GM12801 (cell line): ENCODE measurements at regions not wholly inside any gene's neighbourhood (a gene's known extent, or its start where the extent isn't known, plus 50 kb on each side); places are given as distances from the start of the nearest gene placed in this dataset.

Source experiments
- CTCF ChIP-seq: IDR thresholded peaks from one replicate; pipeline ENCODE4 v1.5.1; 2011; ENCODE audit warnings: control low read depth; ENCODE audit not compliant: insufficient read length; ENCODE audit errors: extremely low read depth

- TF ChIP-seq CTCF: no peak
Observed at GRCh38 chr22:22042009-22042408, 59.4 kb upstream of the TOP3B start.

- no peak for TF ChIP-seq CTCF
Observed at GRCh38 chr22:22040908-22041307, 58.3 kb upstream of the TOP3B start.

DNA sequence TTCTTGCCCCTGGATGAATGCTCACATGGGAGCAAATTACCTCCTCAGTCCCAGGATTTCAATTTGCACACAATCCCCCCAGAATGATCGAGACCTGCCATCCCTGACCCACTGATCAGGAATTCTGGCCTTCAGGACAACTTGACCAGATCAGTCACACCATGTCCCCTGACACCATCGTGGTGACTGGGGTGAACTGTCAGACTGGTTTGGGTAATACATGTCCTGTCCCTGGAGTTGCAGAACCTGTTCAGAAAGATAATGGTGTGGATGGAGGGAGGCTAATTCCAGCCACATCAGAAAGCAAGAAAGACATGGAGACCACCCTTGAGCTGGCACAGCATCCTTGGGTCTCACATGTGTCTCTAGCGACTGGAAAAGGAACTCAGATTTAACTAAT, 57.9 kb upstream of the TOP3B start:
- no peak for TF ChIP-seq CTCF

DNA sequence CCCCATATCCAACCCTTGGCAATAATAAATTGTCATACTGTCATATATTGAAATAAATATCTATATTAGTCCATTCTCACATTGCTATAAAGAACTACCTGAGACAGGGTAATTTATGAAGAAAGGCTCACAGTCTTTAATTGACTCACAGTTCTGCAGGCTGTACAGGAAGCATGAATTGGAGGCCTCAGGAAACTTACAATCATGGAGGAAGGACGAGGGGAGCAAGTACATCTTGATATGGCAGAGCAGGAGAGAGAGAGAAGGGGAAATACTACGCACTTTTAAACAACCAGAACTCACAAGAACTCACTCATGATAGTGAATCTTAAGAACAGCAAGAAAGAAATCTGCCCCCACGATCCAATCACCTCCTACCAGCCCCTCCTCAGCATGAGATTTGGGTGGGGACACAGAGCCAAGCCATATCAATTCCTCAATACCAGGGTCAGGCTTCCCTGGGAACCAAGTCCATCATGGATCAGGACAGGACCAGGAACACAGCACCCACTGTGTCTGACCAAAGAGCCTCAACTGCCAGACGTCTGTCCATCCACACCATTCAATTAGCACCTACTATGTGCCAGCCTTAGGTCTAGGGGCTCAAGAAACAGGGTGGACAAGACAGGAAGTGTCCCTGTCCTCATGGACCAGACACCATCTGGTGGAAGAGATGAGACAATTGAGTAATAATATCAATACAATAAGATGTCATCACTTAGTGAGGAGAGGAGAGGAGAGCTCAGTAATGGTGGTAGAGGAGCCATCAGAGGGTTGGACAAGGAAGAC, 56.9 kb upstream of the TOP3B start:
- TF ChIP-seq CTCF: no peak

DNA sequence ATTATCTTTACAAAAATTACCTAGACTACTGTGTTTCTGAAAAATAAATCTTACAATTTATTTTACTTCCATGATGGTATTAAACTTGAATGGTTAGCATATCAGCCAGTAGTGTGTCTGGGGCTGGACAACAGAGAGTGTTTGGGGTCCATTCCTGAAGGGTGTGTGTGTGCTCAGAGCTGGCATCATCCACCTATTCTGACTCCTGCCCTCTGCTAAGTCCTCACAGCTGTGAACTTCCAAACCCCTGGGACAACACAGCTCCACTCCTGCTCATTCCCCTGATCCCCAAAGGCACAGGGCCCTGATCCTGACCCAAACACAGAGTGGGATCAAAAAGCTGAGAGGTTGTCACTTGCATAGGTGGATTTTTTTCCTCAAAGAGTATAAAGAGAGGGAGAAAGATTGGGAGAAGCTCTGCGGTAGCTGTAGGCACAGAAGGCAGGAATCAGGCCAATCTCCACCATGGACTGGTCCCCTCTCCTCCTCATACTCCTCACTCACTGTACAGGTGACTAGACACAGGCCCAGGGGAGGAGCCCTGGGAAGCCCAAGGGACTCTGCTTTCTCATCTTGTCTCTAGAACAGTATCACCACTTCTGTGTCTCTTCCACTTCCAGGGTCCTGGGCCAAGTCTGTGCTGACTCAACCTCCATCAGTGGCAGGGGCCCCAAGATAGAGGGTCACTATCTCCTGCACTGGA, 55.7 kb upstream of the TOP3B start:
- no peak for TF ChIP-seq CTCF

GRCh38 chr22:22037740-22038139, 55.2 kb upstream of the TOP3B start:
- TF ChIP-seq CTCF: no peak

DNA sequence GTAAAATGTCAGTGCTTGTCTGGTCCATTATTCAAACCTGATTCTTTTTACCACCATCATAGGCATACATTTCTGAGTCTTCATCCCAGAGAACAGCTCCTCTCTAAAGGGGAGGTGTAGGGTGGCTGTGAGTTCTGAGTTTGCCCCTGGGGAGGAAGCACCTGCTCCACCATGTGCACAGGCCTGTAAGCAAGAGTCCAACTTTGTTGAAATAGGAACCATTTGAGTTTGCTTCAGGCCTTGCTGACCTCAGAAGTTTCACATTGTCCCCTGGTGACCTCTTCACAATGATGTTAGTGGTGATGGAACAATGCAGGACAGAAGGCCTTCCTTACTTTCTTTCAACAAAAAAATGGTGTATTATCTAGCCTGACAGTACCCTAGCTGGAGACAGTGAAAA, 54.6 kb upstream of the TOP3B start:
- no peak for TF ChIP-seq CTCF
